ENCODE measurements at regions not wholly inside any gene's neighbourhood (a gene's known extent, or its start where the extent isn't known, plus 50 kb on each side); places are given as distances from the start of the nearest gene placed in this dataset.
"Not testable (repeated sequence)": the region's sequence is repeated elsewhere in the genome, so short reads cannot be mapped to it uniquely, and the experiment has no call there.

DNA sequence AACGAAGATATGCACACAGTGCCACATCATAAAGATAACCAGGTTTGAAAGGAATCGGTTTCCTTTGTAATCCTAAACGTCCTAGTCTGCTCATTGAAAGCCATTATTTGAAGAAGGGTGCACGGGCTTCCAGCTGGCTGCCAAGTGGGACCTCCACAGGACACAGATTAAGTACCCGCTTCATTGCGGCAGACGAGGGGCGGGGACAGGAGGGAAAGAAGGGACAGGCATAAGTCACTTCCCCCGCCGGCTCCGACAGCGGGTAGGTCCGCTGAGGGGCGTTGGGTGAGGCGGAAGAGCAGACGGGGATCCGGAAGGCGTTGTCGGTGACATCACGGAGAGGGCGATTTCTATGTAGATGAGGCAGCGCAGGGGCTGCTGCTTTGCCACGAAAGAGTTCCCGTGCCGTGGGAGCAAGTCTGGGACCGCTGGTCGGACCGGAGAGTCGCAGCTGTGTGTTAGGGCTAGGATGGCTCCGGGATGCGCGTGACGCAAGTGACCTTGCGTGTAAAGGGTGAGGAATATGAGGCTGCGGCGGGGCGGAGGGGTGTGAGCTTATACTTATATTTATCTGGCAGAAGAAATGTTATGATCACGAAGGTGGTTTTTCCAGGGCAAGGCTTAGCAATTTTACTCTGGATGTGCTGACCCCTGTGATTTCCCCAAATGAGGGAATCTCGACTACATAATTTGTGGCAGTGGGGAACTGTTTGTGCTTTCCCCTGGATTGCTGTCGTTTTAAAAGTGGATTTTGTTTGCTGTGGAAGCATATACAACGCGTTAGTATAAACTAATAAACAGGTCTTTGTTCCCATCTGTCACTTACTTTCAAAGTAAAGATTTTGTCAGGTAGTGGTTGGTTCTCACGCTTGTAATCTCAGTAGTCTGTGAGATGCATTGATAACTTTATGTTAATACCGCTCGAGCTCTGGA, 80.7 kb downstream of the PPIAL4G start (continued):
- TF ChIP-seq, protein P1, sequence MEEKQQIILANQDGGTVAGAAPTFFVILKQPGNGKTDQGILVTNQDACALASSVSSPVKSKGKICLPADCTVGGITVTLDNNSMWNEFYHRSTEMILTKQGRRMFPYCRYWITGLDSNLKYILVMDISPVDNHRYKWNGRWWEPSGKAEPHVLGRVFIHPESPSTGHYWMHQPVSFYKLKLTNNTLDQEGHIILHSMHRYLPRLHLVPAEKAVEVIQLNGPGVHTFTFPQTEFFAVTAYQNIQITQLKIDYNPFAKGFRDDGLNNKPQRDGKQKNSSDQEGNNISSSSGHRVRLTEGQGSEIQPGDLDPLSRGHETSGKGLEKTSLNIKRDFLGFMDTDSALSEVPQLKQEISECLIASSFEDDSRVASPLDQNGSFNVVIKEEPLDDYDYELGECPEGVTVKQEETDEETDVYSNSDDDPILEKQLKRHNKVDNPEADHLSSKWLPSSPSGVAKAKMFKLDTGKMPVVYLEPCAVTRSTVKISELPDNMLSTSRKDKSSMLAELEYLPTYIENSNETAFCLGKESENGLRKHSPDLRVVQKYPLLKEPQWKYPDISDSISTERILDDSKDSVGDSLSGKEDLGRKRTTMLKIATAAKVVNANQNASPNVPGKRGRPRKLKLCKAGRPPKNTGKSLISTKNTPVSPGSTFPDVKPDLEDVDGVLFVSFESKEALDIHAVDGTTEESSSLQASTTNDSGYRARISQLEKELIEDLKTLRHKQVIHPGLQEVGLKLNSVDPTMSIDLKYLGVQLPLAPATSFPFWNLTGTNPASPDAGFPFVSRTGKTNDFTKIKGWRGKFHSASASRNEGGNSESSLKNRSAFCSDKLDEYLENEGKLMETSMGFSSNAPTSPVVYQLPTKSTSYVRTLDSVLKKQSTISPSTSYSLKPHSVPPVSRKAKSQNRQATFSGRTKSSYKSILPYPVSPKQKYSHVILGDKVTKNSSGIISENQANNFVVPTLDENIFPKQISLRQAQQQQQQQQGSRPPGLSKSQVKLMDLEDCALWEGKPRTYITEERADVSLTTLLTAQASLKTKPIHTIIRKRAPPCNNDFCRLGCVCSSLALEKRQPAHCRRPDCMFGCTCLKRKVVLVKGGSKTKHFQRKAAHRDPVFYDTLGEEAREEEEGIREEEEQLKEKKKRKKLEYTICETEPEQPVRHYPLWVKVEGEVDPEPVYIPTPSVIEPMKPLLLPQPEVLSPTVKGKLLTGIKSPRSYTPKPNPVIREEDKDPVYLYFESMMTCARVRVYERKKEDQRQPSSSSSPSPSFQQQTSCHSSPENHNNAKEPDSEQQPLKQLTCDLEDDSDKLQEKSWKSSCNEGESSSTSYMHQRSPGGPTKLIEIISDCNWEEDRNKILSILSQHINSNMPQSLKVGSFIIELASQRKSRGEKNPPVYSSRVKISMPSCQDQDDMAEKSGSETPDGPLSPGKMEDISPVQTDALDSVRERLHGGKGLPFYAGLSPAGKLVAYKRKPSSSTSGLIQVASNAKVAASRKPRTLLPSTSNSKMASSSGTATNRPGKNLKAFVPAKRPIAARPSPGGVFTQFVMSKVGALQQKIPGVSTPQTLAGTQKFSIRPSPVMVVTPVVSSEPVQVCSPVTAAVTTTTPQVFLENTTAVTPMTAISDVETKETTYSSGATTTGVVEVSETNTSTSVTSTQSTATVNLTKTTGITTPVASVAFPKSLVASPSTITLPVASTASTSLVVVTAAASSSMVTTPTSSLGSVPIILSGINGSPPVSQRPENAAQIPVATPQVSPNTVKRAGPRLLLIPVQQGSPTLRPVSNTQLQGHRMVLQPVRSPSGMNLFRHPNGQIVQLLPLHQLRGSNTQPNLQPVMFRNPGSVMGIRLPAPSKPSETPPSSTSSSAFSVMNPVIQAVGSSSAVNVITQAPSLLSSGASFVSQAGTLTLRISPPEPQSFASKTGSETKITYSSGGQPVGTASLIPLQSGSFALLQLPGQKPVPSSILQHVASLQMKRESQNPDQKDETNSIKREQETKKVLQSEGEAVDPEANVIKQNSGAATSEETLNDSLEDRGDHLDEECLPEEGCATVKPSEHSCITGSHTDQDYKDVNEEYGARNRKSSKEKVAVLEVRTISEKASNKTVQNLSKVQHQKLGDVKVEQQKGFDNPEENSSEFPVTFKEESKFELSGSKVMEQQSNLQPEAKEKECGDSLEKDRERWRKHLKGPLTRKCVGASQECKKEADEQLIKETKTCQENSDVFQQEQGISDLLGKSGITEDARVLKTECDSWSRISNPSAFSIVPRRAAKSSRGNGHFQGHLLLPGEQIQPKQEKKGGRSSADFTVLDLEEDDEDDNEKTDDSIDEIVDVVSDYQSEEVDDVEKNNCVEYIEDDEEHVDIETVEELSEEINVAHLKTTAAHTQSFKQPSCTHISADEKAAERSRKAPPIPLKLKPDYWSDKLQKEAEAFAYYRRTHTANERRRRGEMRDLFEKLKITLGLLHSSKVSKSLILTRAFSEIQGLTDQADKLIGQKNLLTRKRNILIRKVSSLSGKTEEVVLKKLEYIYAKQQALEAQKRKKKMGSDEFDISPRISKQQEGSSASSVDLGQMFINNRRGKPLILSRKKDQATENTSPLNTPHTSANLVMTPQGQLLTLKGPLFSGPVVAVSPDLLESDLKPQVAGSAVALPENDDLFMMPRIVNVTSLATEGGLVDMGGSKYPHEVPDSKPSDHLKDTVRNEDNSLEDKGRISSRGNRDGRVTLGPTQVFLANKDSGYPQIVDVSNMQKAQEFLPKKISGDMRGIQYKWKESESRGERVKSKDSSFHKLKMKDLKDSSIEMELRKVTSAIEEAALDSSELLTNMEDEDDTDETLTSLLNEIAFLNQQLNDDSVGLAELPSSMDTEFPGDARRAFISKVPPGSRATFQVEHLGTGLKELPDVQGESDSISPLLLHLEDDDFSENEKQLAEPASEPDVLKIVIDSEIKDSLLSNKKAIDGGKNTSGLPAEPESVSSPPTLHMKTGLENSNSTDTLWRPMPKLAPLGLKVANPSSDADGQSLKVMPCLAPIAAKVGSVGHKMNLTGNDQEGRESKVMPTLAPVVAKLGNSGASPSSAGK (IDR thresholded peaks at IDR 0.05) = peak; percentile 49; the same call in 1 of the 2 replicates
- TF ChIP-seq, protein P2, sequence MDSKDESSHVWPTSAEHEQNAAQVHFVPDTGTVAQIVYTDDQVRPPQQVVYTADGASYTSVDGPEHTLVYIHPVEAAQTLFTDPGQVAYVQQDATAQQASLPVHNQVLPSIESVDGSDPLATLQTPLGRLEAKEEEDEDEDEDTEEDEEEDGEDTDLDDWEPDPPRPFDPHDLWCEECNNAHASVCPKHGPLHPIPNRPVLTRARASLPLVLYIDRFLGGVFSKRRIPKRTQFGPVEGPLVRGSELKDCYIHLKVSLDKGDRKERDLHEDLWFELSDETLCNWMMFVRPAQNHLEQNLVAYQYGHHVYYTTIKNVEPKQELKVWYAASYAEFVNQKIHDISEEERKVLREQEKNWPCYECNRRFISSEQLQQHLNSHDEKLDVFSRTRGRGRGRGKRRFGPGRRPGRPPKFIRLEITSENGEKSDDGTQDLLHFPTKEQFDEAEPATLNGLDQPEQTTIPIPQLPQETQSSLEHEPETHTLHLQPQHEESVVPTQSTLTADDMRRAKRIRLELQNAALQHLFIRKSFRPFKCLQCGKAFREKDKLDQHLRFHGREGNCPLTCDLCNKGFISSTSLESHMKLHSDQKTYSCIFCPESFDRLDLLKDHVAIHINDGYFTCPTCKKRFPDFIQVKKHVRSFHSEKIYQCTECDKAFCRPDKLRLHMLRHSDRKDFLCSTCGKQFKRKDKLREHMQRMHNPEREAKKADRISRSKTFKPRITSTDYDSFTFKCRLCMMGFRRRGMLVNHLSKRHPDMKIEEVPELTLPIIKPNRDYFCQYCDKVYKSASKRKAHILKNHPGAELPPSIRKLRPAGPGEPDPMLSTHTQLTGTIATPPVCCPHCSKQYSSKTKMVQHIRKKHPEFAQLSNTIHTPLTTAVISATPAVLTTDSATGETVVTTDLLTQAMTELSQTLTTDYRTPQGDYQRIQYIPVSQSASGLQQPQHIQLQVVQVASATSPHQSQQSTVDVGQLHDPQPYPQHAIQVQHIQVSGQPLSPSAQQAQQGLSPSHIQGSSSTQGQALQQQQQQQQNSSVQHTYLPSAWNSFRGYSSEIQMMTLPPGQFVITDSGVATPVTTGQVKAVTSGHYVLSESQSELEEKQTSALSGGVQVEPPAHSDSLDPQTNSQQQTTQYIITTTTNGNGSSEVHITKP (IDR thresholded peaks at IDR 0.05; ENCODE audit: partially characterized antibody) = peak; percentile 15
- TF ChIP-seq, protein P3, sequence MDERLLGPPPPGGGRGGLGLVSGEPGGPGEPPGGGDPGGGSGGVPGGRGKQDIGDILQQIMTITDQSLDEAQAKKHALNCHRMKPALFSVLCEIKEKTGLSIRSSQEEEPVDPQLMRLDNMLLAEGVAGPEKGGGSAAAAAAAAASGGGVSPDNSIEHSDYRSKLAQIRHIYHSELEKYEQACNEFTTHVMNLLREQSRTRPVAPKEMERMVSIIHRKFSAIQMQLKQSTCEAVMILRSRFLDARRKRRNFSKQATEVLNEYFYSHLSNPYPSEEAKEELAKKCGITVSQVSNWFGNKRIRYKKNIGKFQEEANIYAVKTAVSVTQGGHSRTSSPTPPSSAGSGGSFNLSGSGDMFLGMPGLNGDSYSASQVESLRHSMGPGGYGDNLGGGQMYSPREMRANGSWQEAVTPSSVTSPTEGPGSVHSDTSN (CRISPR knock-in tag; IDR thresholded peaks at IDR 0.05; ENCODE audit: low read depth) = not testable (repeated sequence)
- TF ChIP-seq, protein P3 (tag; conservative IDR thresholded peaks at IDR 0.05; ENCODE audit: low read depth) = peak; percentile 57
- TF ChIP-seq ZNF57 (CRISPR knock-in tag; IDR thresholded peaks at IDR 0.05) (peak; percentile 76; the same call in 1 of the 2 replicates), ERF (CRISPR knock-in tag; IDR thresholded peaks at IDR 0.05) (peak; percentile 91), CBX1 (IDR thresholded peaks at IDR 0.05; ENCODE audit: low read depth) (peak; percentile 100)

Data from K562 (cell line).